GM19328 (cell line): ENCODE measurements at regions not wholly inside any gene's neighbourhood (a gene's known extent, or its start where the extent isn't known, plus 50 kb on each side); places are given as distances from the start of the nearest gene placed in this dataset.
"Not testable (repeated sequence)": the region's sequence is repeated elsewhere in the genome, so short reads cannot be mapped to it uniquely, and the experiment has no call there.

Experiments
- ATAC-seq: cut with Tn5 transposase; IDR thresholded peaks from one replicate; pipeline ENCODE4 v1.9.1; 2021; ENCODE audit warnings: mild to moderate bottlenecking, moderate library complexity; ENCODE audit not compliant: unreplicated experiment

- no peak for ATAC-seq
Observed at GRCh38 chr7:79664884-79665676, 211.6 kb upstream of the MAGI2 start.

- no peak for ATAC-seq
Observed at GRCh38 chr7:79658304-79658703, 204.8 kb upstream of the MAGI2 start.

- ATAC-seq: no peak
Observed at GRCh38 chr7:79653136-79653631, 199.7 kb upstream of the MAGI2 start.

DNA sequence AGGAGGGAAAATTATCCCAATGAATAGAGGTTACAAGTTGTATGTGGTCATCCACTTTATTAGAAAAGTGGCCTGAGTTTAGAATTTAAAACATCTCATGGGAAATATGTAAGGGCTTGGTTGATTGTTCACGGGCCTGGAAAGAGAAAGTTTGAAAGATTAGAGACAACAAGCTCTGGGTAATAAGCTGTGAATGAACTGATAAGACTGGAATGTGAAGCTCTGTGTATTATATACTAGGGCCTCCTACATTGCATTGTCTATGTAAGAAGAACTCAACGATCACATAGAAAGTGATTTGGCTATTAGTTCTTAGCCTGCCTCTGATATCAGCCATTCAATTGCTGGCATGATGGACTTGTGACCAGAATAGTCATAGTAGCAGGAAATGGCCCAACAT, 199.2 kb upstream of the MAGI2 start:
- ATAC-seq: no peak

- no peak for ATAC-seq
Observed at GRCh38 chr7:79647711-79648110, 194.2 kb upstream of the MAGI2 start.

DNA sequence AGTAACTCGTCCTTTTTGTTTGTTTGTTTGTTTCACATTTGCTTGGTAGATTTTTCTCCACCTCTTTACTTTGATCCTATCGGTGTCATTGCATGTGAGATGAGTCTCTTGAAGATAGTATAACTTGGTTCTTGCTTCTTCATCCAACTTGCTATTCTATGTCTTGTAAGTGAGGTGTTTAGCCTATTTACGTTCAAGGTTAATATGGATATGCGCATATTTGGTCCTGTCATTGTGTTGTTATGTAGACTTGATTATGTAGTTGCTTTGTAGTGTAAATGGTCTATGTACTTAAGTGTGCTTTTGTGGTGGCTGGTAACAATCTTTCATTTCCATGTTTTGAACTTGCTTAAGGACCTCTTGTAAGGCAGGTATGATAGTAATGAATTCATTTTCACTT, 192.8 kb upstream of the MAGI2 start:
- ATAC-seq: no peak

DNA sequence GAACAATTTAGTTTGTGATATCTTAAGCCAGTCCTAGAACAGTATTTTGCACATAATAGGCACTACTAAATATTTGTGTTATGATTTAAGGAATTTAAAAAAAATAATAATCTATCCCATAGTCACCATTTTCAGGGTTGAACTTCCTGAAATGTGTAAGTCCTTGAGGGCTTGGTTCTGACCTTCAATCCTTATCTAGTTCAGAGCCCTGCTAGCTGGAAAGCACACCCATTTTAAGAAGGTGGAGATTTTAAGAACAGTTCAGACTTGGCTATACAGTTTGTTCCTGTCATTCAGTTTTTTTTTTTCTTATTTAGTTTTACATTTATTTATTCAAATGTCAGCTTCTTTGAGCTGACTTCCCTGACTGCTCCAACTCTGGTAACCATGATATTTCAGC, 183.4 kb upstream of the MAGI2 start:
- ATAC-seq: no peak

- not testable (repeated sequence) for ATAC-seq
Observed at GRCh38 chr7:79625921-79626320, 172.5 kb upstream of the MAGI2 start.

GRCh38 chr7:79624336-79624735, 170.9 kb upstream of the MAGI2 start:
- ATAC-seq: no peak

GRCh38 chr7:79622781-79623180, 169.3 kb upstream of the MAGI2 start:
- no peak for ATAC-seq

DNA sequence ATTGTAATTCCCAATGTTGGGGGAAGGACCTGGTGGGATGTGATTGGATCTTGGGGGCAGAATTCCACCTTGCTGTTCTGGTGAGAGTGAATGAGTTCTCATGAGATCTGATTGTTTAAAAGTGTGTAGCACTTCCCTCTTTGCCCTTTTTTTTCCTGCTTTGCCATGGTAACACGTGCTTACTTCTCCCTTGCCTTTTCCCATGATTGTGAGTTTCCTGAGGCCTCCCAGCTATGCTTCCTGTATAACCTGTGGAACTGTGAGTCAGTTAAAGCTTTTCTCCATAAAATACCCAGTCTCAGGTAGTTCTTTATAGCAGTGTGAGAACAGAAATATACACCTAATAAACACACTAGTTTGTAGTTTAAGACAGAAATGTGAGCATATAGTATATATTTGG, 166.8 kb upstream of the MAGI2 start:
- no peak for ATAC-seq

DNA sequence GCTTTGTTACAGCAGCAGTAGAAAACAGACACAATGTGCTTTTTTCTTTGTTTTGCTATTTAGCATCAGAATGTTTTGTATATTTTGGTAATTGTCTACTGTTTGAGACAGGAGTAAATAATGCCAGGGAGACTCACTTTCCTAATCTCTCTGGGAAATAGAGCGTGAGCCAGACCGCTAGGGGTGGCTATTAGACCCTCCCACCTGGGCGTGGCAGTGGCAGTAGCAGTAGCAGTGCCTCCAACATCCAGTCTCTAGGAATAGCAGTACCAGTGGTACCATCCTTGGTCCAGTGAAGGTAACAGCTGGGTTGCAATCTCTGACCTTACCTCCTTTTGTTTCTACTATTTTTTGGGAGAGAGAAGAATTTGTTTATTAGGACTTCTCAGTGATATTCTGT, 165.7 kb upstream of the MAGI2 start:
- no peak for ATAC-seq

GRCh38 chr7:79615871-79616640, 162.6 kb upstream of the MAGI2 start:
- ATAC-seq: no peak

GRCh38 chr7:79615466-79615865, 162.0 kb upstream of the MAGI2 start:
- no peak for ATAC-seq

DNA sequence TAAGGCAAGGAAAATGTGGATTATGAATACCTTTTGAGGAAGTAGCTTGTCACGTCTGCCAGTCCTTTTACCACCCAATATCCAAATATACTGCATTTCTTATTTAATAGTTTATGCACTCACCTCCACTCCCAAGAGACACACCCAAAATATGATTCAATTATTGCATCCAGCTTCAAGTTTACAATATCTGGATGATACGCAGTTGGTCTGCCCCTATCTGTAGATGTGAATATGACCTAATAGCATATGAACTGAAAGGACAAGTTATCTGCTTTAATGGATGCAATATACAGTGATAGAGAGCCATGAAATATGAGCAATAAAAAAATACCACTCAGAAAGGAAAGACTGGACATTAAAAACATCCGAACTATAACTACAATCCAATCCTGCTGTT, 159.4 kb upstream of the MAGI2 start:
- no peak for ATAC-seq

- ATAC-seq: no peak
Observed at GRCh38 chr7:79612022-79612421, 158.6 kb upstream of the MAGI2 start.

DNA sequence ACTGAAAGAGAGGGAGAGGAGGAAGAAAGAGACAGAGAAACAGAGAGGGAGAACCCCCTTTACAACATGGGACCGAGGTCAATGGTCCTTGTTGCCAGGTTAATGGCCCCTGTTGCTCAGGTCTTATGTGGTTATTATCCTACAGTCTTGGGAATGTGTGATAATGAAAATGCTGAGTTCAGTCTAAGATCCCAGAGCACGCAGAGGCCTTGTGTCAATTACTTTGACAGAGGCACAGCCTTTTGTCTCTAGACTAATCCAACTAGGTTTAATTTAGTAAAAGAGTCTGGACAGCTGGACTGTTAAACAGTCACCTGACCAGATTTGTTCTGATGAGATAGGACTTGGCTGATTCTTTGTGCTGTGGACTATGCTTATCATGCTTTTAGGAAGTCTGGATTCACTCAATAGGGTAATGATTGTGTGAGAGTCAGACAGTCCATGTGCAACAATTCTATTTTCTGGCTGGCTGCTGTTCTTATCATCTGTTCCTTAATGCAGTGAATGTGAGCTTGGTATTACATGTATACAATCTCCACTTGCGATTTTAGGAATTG, 157.4 kb upstream of the MAGI2 start:
- ATAC-seq: no peak

DNA sequence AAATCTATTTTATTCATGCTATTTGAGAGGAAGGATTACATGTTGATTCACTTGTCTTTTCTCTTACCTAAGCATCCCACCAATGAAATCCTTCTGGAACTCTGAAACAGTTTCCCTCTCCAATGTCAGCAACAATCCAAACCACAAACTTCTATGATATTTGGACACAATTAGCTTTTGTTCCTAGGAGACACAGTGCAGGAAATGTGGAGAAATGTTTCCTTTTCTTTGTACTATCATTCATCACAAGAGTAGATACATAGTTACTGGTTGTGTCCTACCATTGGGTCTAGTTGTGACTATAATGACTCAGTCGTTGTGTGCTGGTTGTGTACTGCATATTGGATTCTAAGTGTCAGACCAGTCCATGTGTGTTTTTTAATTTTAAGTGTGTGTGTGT, 156.8 kb upstream of the MAGI2 start:
- ATAC-seq: no peak

DNA sequence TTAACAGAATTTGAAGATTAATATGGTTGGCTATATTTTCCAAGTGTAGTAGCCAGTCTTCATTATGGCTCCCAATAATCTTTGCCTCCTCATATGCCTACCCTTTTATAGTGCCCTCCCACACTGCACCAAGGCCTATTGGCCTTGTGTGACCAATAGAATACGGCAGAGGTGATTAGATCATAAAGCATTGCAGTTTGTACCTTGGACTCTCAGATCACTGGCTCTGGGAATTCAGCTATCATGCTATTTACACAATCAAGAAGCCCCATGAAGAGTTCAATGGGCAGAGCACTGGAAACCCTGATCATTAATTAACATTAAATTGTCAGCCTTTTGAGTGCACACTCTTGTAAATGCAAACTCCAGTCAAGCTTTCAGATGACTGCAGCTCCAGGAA, 154.5 kb upstream of the MAGI2 start:
- no peak for ATAC-seq

DNA sequence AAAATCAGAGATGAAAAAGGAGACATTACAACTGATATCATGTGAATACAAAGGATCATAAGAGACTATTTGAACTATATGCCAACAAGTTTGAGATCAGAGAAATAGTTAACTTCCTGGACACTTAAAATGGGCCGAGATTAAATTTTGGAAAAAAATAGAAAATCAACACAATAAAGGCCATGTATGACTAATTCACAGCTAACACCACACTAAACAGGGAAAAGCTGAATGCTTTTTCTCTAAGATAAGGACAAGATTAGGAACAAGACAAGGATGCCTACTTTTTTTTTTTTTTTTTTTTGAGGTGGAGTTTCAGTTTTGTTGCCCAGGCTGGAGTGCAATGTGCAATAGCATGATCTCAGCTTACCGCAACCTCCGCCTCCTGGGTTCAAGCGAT, 151.4 kb upstream of the MAGI2 start:
- ATAC-seq: no peak

- ATAC-seq: no peak
Observed at GRCh38 chr7:79598351-79598750, 144.9 kb upstream of the MAGI2 start.

GRCh38 chr7:79594671-79595070, 141.2 kb upstream of the MAGI2 start:
- not testable (repeated sequence) for ATAC-seq
